HEK293T (cell line): ENCODE measurements at regions not wholly inside any gene's neighbourhood (a gene's known extent, or its start where the extent isn't known, plus 50 kb on each side); places are given as distances from the start of the nearest gene placed in this dataset.

Experiments used
- BHLHE40 ChIP-seq: fragments of 450-650 bp; IDR thresholded peaks from 2 replicates; pipeline ENCODE4 v1.6.1; 2016; ENCODE audit warnings: mild to moderate bottlenecking, moderate library complexity, borderline replicate concordance
- ELF4 ChIP-seq: fragments of 450-650 bp; IDR thresholded peaks from 2 replicates; pipeline ENCODE4 v1.6.1; 2017; ENCODE audit warnings: antibody characterized with exemption
- FOXK2 ChIP-seq: fragments of 450-650 bp; IDR thresholded peaks from 2 replicates; pipeline ENCODE4 v1.6.1; 2016; ENCODE audit warnings: mild to moderate bottlenecking
- LEF1 ChIP-seq: fragments of 450-650 bp; IDR thresholded peaks from 2 replicates; pipeline ENCODE4 v1.6.1; 2017; ENCODE audit warnings: mild to moderate bottlenecking, borderline replicate concordance
- NFRKB ChIP-seq: fragments of 450-650 bp; IDR thresholded peaks from 2 replicates; pipeline ENCODE4 v1.6.1; 2016; ENCODE audit warnings: mild to moderate bottlenecking, moderate library complexity
- SP1 ChIP-seq: fragments of 450-650 bp; IDR thresholded peaks from 2 replicates; pipeline ENCODE4 v1.6.1; 2017
- ZNF384 ChIP-seq: fragments of 450-650 bp; IDR thresholded peaks from 2 replicates; pipeline ENCODE4 v1.6.1; 2016

DNA sequence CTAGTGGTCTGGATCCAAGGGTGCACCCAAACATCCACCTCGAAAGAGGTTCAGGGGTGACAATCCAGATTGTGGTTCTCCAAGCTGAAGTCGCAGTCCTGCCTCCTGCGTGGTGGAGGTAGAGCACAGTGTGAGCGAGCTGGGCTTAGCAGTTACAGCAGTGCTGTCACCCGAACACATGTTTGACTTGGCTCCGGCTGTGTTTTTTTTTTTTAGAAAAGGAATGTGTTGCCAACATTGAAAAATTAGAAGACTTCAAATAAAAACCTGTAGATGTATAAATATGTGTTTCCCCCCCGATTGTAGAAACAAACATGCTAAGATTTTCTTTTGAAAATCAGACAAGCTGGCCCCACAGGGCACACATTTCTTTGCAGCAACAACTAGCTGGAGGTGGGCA is 530.8 kb downstream of the SHQ1 start:
- no peak for TF ChIP-seq ZNF384
- TF ChIP-seq BHLHE40 = no peak
- TF ChIP-seq SP1 = no peak
- TF ChIP-seq ELF4 = no peak
- TF ChIP-seq FOXK2 = no peak
- TF ChIP-seq NFRKB = no peak
- no peak for TF ChIP-seq LEF1
